HG03469 (cell line): ENCODE measurements at regions not wholly inside any gene's neighbourhood (a gene's known extent, or its start where the extent isn't known, plus 50 kb on each side); places are given as distances from the start of the nearest gene placed in this dataset.

Experiments used
- ATAC-seq: cut with Tn5 transposase; IDR thresholded peaks from one replicate; pipeline ENCODE4 v1.9.1; 2021; ENCODE audit warnings: mild to moderate bottlenecking, moderate library complexity, moderate number of reproducible peaks; ENCODE audit not compliant: unreplicated experiment

DNA sequence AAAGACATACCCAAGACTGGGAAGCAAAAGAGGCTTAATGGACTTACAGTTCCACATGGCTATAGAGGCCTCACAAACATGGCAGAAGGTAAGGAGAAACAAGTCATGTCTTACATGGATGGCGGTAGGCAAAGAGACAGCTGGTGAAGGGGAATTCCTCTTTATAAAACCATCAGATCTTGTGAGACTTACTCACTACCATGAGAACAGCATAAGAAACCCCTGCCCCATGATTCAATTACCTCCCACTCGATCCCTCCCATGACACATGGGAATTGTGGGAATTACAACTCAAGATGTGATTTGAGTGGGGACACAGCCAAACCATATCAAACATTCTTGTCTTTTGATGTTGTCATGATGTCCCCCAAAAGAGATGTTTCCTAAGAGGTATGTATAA, 103.3 kb downstream of the DUSP10 start:
- no peak for ATAC-seq

DNA sequence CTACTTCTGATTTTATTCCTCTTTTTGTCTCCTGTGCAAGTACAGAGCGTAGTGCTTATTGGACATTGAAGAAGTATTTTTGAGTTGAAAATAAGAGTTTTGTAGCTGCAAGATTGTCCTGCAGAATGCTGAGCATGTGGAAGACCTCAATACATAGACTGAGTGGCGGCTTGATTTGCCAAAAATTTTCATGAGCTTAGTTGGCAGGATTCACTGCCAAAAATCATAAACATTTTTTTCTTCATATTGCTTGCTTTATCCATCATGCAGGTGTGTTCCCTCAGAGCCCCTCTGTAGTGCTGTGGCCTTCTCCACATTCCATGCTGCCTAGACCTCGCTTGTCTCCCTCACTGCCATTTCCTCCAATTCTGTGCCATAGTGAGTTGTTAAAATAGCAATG, 100.1 kb downstream of the DUSP10 start:
- ATAC-seq, result no peak

- ATAC-seq, result peak; percentile 54
Measured at GRCh38 chr1:221643404-221644144, 98.3 kb downstream of the DUSP10 start.

DNA sequence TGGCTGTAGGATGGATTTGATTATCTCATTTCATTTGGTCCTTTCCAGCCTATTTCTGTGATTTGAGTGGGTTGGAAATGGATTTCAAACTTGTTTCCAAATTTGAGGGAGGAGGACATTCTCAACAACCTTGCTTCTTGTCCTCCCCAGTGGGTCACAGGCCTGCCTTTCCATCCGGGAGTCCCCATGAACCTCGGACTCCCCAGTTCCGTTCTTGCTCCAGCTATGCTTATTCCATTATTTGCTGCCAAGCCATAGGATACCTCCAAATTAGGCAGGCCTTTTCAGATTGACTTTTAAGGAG, 97.8 kb downstream of the DUSP10 start:
- ATAC-seq, result no peak

DNA sequence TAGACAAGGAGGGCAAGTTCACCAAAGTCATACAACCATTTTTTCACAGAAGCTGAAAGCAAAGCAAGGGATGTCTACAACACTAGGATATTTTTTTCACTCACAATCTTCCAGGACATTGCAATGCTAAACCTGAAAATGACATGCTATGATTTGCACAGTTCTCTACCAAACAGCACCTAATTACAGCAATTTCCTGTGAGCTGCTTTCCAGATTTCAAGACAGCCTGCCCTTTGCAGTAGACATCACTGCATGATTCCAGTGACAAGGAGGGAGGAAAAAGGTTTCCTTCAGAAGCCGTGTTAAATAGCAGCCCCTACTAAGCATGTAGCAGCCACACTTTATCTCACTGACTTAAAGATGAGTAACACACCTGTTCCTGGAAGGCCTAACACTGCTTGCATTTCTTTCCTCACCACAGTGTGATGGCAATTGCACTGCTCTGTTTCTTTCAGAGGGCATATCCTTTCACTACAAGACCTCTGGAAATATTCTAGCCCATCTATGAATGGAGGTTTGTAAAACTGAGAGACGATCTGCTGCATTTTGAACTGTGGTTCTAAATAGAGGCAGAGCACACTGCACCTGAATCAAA, 97.1 kb downstream of the DUSP10 start:
- ATAC-seq, result no peak

GRCh38 chr1:221648201-221648600, 93.7 kb downstream of the DUSP10 start:
- no peak for ATAC-seq
